Subcutaneous abdominal adipose tissue (tissue), 5 donors: ENCODE measurements at regions not wholly inside any gene's neighbourhood (a gene's known extent, or its start where the extent isn't known, plus 50 kb on each side); places are given as distances from the start of the nearest gene placed in this dataset.
"Not testable (repeated sequence)": the region's sequence is repeated elsewhere in the genome, so short reads cannot be mapped to it uniquely, and the experiment has no call there.

Experiments
- H3K27ac ChIP-seq: one replicate; pipeline ENCODE4 v1.7.0; 2013; ENCODE audit warnings: low read depth, mild to moderate bottlenecking, inconsistent platforms, low read length, moderate library complexity
- H3K27me3 ChIP-seq, 5 donors: one replicate each; pipeline ENCODE4 v1.7.0; 2013; ENCODE audit warnings: low read length in 5 of 5, inconsistent platforms in 1 of 5; ENCODE audit not compliant: control insufficient read depth in 5 of 5, insufficient read depth in 4 of 5
- H3K36me3 ChIP-seq, 5 donors: one replicate each; pipeline ENCODE4 v1.7.0; 2013; ENCODE audit warnings: low read length in 5 of 5; ENCODE audit not compliant: control insufficient read depth in 5 of 5, insufficient read depth in 5 of 5
- H3K4me1 ChIP-seq, 5 donors: one replicate each; pipeline ENCODE4 v1.7.0; 2013; ENCODE audit warnings: low read length in 5 of 5, mild to moderate bottlenecking in 3 of 5, moderate library complexity in 1 of 5; ENCODE audit not compliant: control insufficient read depth in 5 of 5, insufficient read depth in 5 of 5
- H3K4me3 ChIP-seq, 5 donors: one replicate each; pipeline ENCODE4 v1.7.0; 2013; ENCODE audit warnings: low read length in 5 of 5, low read depth in 1 of 5
- H3K9ac ChIP-seq, 5 donors: one replicate each; pipeline ENCODE4 v1.7.0; 2013; ENCODE audit warnings: low read length in 5 of 5, mild to moderate bottlenecking in 4 of 5, moderate library complexity in 3 of 5
- H3K9me3 ChIP-seq, 5 donors: one replicate each; pipeline ENCODE4 v1.7.0; 2013; ENCODE audit warnings: low read length in 5 of 5; ENCODE audit not compliant: control insufficient read depth in 5 of 5
- donor health status: healthy.
- donor health status: healthy.
- donor health status: healthy.
- donor health status: healthy.
- donor health status: healthy.

DNA sequence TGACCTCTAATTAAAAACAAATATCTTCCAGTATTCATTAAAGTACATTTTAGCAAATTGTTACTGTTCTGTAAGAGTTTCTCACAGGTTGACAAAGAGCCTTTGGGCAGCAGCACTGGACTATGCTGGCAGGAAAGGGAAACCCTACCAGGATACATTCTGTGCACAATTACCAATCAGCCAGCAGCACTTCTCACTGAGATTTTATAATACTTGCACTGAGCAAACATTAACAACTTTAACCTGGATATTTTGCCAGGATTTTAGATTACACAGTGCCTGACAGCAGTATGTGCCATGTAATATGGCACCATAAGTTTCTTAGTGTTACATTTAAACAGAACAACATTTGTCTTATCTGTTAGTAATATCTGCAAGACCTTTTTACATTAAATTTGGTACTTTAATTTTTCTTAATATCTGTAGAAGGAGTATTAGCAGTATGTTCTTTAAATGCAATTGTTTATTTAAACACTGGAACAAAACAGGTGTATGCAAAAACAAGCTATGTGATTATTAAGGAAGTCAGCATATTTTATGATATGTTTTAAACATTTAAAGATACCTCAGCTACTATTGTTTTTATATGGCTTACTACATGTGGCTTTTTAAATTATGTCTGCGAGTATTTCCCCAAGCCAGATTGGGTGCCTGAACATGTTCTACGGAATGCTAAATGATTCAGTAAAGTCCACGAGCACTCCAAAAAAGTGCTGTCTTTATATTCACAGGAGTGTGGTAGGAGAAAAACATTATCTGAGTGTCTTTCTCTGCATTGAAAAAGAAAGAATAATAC, 699.0 kb upstream of the LUZP2 start:
- H3K4me1 ChIP-seq = peaks cover 0 to 12% (median 0%) of the 10 kb centered on the region in 5 donors
- H3K9ac ChIP-seq = no peak overlapping the region
- H3K9me3 ChIP-seq = no peaks in the 10 kb centered on the region
- H3K36me3 ChIP-seq = no peaks in the 10 kb centered on the region
- H3K27ac ChIP-seq = no peak overlapping the region
- no peaks in the 10 kb centered on the region for H3K27me3 ChIP-seq
- no peak overlapping the region for H3K4me3 ChIP-seq

DNA sequence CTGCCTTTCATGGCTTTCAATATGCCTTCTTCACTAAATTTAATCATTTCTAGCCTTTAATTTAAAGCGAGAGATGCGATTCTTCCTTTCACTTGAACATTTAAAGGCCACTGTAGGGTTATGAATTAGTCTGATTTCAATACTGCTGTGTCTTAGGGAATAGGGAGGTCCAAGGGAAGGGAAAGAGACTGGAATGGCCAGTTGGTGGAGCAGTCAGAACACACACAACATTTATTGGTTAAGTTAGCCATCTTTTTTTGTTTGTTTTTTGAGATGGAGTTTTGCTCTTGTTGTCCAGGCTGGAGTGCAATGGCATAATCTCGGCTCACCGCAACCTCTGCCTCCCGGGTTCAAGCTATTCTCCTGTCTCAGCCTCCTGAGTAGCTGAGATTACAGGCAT, 662.5 kb upstream of the LUZP2 start:
- H3K36me3 ChIP-seq, H3K4me1 ChIP-seq, H3K9ac ChIP-seq, H3K9me3 ChIP-seq, H3K27ac ChIP-seq, H3K27me3 ChIP-seq, H3K4me3 ChIP-seq: not testable (repeated sequence)

DNA sequence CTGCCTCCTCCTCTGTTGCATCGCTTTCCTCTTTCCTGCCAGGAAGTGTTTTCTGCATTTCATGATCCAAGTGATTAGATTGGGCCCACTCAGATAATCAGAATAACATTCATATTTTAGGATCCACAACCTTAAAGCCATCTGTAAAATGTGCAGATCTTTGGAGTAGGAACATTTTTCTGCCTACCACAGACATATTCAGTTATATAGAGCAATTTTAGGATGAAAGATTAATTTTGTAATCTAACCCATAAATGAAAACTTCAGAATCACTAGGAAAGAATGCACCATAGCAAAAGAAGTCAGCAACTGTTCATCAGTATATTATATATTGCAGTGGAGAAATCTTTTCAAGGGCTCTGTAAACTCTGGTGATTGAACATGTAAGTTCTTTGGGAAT, 659.9 kb upstream of the LUZP2 start:
- no peak overlapping the region for H3K9ac ChIP-seq
- H3K27me3 ChIP-seq = no peaks in the 10 kb centered on the region
- H3K4me1 ChIP-seq = no peaks in the 10 kb centered on the region
- H3K36me3 ChIP-seq = no peaks in the 10 kb centered on the region
- H3K27ac ChIP-seq = no peak overlapping the region
- H3K9me3 ChIP-seq = no peaks in the 10 kb centered on the region
- H3K4me3 ChIP-seq = no peak overlapping the region

DNA sequence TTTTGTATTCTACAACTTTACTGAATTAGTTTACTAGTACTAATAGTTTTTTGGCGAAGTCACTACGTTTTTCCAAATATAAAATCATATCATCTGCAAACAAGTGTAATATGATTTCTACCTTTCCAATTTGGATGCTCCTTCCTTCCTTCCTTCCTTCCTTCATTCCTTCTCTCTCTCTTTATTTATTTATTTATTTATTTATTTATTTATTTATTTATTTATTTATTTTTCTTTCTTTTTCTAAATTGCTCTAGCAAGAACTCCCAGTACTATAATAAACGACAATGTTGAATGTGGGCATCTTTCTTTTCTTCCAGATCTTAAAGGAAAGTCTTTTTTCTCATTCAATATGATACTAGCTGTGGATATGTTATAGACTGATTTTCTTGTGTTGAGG, 656.0 kb upstream of the LUZP2 start:
- Histone ChIP-seq H3K27ac (no peak overlapping the region), H3K36me3 (no peaks in the 10 kb centered on the region), H3K9ac (no peak overlapping the region), H3K4me1 (no peaks in the 10 kb centered on the region), H3K27me3 (no peaks in the 10 kb centered on the region), H3K9me3 (no peaks in the 10 kb centered on the region), H3K4me3 (no peak overlapping the region)

DNA sequence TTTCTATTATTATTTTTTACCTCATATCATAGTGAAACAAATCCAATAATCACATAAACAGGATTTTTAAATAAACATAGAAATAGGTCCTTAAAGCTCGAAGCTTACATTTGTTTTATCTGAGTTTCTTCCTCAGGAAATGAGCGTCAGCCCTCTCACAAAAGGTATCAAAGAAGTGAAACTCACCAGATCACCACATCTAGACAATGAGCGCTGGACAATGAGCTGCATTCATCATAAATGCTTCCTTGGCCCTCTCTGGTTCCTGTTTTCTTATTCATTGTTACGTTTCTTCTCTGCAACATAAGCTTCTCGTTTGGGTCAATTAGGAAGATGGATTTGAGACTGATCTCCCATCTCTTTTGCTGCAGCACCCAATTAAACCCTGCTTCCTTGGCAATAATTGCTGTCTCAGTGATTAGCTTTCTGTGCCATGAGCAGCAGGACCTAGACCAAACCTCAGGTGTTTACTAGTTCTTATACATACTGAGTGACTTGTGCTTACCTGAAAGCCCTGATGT, 649.9 kb upstream of the LUZP2 start:
- H3K9me3 ChIP-seq = peaks cover 0 to 5% (median 0%) of the 10 kb centered on the region in 5 donors
- no peaks in the 10 kb centered on the region for H3K27me3 ChIP-seq
- H3K4me3 ChIP-seq = no peak overlapping the region
- no peak overlapping the region for H3K27ac ChIP-seq
- H3K4me1 ChIP-seq = no peaks in the 10 kb centered on the region
- no peaks in the 10 kb centered on the region for H3K36me3 ChIP-seq
- no peak overlapping the region for H3K9ac ChIP-seq

DNA sequence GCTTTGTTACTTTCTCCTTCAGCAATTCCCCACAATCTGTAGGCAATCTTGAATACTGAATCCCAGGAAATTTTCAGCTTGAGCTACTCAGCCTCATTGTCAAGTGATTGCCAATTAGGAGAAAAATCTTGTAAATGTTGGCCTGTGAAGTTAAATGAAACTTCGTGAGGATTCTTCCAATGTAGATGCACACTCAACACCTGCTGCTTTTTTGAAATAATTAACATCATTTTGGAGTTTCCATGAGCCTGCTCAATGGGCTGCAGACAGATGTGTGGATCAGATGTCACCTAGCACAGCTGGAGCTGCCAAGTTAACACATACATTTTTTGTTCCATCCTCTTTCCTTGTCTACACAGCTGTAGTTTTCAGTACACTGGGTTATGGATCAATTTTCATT, 645.6 kb upstream of the LUZP2 start:
- no peaks in the 10 kb centered on the region for H3K36me3 ChIP-seq
- no peak overlapping the region for H3K4me3 ChIP-seq
- H3K27me3 ChIP-seq = no peaks in the 10 kb centered on the region
- no peak overlapping the region for H3K9ac ChIP-seq
- H3K9me3 ChIP-seq = peaks cover 0 to 2% (median 0%) of the 10 kb centered on the region in 5 donors
- H3K27ac ChIP-seq = no peak overlapping the region
- peaks cover 0 to under 1% (median 0%) of the 10 kb centered on the region in 5 donors for H3K4me1 ChIP-seq

DNA sequence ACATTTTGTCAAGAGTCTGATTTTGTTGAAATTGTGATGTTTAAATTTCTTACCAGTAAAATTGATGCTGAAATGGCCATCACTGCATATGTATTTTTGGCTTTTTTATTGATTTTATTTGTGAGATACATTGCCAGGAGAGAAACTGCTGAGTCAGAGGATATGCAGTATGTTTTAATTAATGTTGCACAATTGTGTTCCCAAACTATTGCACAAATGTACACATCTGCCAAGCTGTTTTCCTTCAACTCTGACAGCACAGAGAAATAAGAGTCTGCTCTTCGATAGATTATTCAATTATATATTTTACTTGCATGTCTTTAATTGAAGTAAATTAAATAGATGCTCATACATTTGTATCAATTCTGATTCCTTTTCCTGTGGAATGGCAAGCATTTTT, 640.2 kb upstream of the LUZP2 start:
- no peak overlapping the region for H3K4me3 ChIP-seq
- H3K9ac ChIP-seq = no peak overlapping the region
- H3K36me3 ChIP-seq = no peaks in the 10 kb centered on the region
- no peaks in the 10 kb centered on the region for H3K27me3 ChIP-seq
- H3K9me3 ChIP-seq = no peaks in the 10 kb centered on the region
- H3K4me1 ChIP-seq = peaks cover 0 to 7% (median 0%) of the 10 kb centered on the region in 5 donors
- H3K27ac ChIP-seq = no peak overlapping the region

DNA sequence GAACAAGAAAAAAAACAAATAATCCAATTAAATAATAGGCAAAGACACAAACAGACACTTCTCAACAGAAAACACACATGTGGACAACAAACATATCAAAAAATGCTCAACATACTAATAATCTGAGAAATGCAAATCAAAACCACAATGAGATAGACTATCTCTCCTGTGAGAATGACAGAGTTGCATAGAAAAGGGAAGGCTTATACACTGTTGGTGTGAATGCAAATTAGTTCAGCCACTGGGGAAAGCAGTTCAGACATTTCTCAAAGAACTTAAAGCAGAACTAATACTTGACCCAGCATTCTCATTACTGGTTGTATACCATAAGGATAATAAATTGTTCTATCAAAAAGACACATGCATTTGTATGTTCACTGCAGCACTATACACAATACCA, 637.8 kb upstream of the LUZP2 start:
- Histone ChIP-seq H3K4me1 (peaks cover 0 to 7% (median 0%) of the 10 kb centered on the region in 5 donors), H3K27me3 (no peaks in the 10 kb centered on the region), H3K27ac (no peak overlapping the region), H3K36me3 (no peaks in the 10 kb centered on the region), H3K9ac (no peak overlapping the region), H3K4me3 (no peak overlapping the region), H3K9me3 (no peaks in the 10 kb centered on the region)

DNA sequence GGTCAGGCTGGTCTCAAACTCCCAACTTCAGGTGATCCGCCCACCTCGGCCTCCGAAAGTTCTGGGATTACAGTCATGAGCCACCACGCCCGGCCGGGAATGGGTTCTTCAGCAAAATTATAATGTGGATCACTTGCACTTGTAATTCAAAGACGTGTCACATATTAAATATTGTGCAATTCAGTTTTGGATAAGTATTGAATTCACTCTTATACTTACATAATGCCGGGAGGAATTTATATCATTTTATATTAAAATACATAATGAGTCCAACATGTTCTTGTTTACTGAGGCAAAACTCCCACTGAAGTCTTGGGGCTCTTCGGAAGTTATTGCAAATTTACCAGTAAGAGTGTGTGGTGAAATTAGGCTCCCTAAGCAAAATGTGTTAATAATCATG, 635.2 kb upstream of the LUZP2 start:
- no peaks in the 10 kb centered on the region for H3K27me3 ChIP-seq
- no peak overlapping the region for H3K27ac ChIP-seq
- no peak overlapping the region for H3K4me3 ChIP-seq
- no peaks in the 10 kb centered on the region for H3K9me3 ChIP-seq
- peaks cover 0 to 3% (median 0%) of the 10 kb centered on the region in 5 donors for H3K4me1 ChIP-seq
- no peaks in the 10 kb centered on the region for H3K36me3 ChIP-seq
- H3K9ac ChIP-seq = no peak overlapping the region

DNA sequence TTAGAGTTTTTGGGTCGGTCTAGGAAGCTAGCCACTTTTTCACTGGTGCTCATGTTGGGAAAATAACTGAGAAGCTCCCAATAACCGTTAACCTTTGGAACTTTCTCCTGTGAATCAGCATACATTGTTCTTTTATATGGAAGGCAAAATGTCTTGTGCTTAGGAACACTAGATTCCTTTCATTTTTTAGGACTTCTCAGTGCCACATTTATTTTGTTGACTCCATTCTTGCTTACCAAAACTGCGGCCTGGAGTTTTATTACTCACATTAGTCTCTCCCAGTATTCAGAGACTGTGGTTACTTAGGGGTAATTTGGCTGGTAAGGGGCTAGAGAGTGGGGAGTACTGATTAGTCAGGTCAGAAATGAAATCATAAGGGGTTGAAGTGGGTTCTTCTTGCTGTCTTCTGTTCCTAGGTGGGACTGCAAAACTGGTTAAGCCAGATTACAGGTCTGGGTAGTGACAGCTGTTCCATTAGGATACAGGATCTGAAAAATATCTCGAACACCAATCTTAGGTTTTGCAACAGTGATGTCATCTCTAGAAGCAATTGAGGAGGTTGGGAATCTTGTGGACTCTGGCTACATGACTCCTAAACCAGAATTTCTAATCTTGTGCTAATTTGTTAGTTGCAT, 631.4 kb upstream of the LUZP2 start:
- Histone ChIP-seq H3K4me3 (no peak overlapping the region), H3K4me1 (no peaks in the 10 kb centered on the region), H3K27me3 (no peaks in the 10 kb centered on the region), H3K36me3 (no peaks in the 10 kb centered on the region), H3K27ac (no peak overlapping the region), H3K9ac (no peak overlapping the region), H3K9me3 (peaks cover 0 to 2% (median 0%) of the 10 kb centered on the region in 5 donors)
